ENCODE measurements at regions not wholly inside any gene's neighbourhood (a gene's known extent, or its start where the extent isn't known, plus 50 kb on each side); places are given as distances from the start of the nearest gene placed in this dataset.

- TF ChIP-seq CTCF (IDR thresholded peaks at IDR 0.05 in 4 of 5, conservative IDR thresholded peaks at IDR 0.05 in 1 of 5) (no peak), POLR2A (IDR thresholded peaks at IDR 0.05) (no peak)
Observed at GRCh38 chr16:25449802-25450201, 192.2 kb upstream of the ZKSCAN2 start.

Measured in gastrocnemius medialis (tissue), 4 donors.